Stimulated activated naive B cell treated with anti-CD40 and anti-IgM and Interleukin-4, amounts not matched to agents 10 μg/mL and 1 μg/mL and 100 μg/mL, for 72 hours (primary cell): ENCODE measurements at regions not wholly inside any gene's neighbourhood (a gene's known extent, or its start where the extent isn't known, plus 50 kb on each side); places are given as distances from the start of the nearest gene placed in this dataset.
"Not testable (repeated sequence)": the region's sequence is repeated elsewhere in the genome, so short reads cannot be mapped to it uniquely, and the experiment has no call there.

Source experiments
- ATAC-seq, 2 donors: fragments of 150-1000 bp; cut with Tn5 transposase; replicated peaks; 2 replicates each; pipeline ENCODE4 v1.10.0; 2021; ENCODE audit warnings: moderate library complexity in 1 of 2
- DNase-seq: peaks from one replicate; pipeline ENCODE4 v3.0.0; 2021
- H3K27ac Mint-ChIP-seq: one replicate; pipeline ENCODE4 v1.8.0; 2022; ENCODE audit warnings: mild to moderate bottlenecking, mixed read lengths
- H3K27me3 Mint-ChIP-seq, 2 donors: one replicate each; pipeline ENCODE4 v1.8.0; 2022; ENCODE audit warnings: mixed read lengths in 2 of 2
- H3K36me3 Mint-ChIP-seq, 2 donors: one replicate each; pipeline ENCODE4 v1.8.0; 2022; ENCODE audit warnings: mixed read lengths in 2 of 2, mild to moderate bottlenecking in 1 of 2
- H3K4me1 Mint-ChIP-seq, 2 donors: one replicate each; pipeline ENCODE4 v1.8.0; 2022; ENCODE audit warnings: mixed read lengths in 2 of 2, mild to moderate bottlenecking in 1 of 2
- H3K4me3 Mint-ChIP-seq, 2 donors: one replicate each; pipeline ENCODE4 v1.8.0; 2022; ENCODE audit warnings: mild to moderate bottlenecking in 2 of 2, mixed read lengths in 2 of 2, moderate library complexity in 1 of 2
- H3K9me3 Mint-ChIP-seq, 2 donors: one replicate each; pipeline ENCODE4 v1.8.0; 2022; ENCODE audit warnings: mixed read lengths in 2 of 2, mild to moderate bottlenecking in 1 of 2

DNA sequence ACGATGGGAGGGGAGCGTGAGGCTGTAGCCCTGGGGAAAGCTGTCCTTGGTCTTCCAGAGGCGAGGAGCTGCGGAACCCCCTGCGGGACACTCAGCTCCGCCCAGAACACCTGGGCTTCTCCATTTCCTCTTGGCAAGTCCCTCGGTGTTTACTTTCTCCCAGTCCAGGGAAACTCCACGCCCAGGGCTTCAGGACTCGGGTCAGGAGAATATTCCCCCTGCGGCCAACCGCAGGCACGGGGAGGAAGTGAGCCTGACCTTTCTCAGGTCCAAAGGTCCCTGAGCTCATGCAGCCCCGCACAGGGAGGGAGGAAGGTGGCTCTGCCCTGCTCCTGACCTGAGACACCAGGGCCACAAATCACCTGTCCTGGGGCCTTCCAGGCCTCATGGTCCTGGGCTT, 5435.9 kb upstream of the TPTE start:
- not testable (repeated sequence) for ATAC-seq, H3K27ac Mint-ChIP-seq, H3K4me1 Mint-ChIP-seq

DNA sequence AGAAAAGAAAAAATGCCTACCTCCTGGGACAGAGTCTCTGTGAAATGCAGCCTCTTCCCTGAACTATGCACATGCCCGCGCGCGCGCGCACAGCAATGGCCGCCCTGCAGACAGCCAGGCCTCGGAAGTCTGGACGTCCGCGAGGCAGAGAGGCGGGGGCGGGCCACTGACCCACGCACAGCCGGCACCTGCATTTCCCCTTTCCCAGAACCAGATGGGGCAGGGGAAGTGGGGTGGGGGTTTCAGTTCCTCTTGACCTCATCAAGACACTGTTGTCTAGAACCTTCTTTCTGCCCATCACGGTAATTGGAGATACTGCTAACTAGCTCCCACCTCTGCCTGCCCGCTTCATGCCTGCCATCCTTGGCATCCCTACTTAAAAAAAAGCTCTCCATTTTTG, 5435.0 kb upstream of the TPTE start:
- H3K27ac Mint-ChIP-seq, H3K27me3 Mint-ChIP-seq, H3K36me3 Mint-ChIP-seq, H3K4me3 Mint-ChIP-seq, H3K9me3 Mint-ChIP-seq, H3K4me1 Mint-ChIP-seq: not testable (repeated sequence)
- ATAC-seq (peak; percentile 74 to 84), DNase-seq (peak; percentile 35)

More for the DNA sequence above, 5435.9 kb upstream of the TPTE start:
- not testable (repeated sequence) for H3K27me3 Mint-ChIP-seq, DNase-seq, H3K9me3 Mint-ChIP-seq, H3K4me3 Mint-ChIP-seq, H3K36me3 Mint-ChIP-seq

DNA sequence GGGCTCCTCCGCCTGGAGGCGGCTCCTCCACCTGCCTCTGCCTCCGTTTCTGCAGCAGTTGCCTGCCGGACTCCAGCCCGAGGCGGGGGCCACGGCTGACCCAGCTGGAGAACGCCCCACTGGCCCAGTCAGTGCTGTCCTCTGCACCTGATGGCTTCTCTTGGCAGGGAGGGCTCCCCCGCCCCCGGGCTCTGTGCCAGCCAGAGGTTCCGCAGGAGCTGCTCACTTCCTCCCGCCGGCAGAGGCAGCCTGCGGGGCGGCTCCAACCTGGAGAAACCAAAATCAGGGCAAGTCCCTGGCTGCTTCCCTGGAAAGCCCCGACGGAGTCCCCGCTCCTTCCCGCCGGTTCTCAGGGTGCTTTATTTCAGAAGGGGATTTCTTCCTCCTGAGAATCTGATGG, 5432.6 kb upstream of the TPTE start:
- H3K27me3 Mint-ChIP-seq, H3K4me1 Mint-ChIP-seq, H3K36me3 Mint-ChIP-seq, DNase-seq, H3K9me3 Mint-ChIP-seq, H3K4me3 Mint-ChIP-seq, H3K27ac Mint-ChIP-seq: not testable (repeated sequence)
- ATAC-seq, result peak; percentile 38 to 45

DNA sequence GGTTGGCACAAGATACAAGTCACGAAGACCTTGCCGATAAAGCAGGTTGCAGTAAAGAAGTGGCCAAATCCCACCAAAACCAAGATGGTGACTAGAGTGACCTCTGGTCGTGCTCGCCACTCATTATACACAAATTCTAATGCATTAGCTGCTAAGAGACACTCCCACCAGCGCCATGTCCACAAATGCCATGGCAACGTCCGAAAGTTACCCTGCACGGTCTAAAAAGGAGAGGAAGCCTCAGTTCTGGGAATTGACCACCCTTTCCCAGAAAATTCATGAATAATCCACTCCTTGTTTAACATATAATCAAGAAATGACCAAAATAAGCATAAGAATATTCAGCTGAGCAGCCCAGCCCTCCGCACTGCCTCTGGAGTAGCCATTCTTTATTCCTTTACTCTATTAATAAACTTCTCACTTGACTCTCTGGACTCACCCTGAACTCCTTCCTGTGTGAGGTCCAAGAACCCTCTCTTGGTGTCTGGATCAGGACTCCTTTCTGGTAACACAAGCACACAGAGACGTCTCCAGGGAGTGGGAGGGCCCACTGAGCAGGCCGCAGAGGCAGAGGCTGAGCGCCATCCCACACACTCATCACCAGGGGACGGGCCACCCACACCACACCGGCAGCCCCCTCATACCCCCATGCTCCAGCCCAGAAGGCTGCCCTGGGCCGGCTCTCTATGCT, 5431.8 kb upstream of the TPTE start:
- H3K36me3 Mint-ChIP-seq, H3K9me3 Mint-ChIP-seq, H3K27me3 Mint-ChIP-seq, ATAC-seq, H3K4me1 Mint-ChIP-seq, H3K4me3 Mint-ChIP-seq, DNase-seq: not testable (repeated sequence)
- peak overlapping the region; percentile 71 for H3K27ac Mint-ChIP-seq

DNA sequence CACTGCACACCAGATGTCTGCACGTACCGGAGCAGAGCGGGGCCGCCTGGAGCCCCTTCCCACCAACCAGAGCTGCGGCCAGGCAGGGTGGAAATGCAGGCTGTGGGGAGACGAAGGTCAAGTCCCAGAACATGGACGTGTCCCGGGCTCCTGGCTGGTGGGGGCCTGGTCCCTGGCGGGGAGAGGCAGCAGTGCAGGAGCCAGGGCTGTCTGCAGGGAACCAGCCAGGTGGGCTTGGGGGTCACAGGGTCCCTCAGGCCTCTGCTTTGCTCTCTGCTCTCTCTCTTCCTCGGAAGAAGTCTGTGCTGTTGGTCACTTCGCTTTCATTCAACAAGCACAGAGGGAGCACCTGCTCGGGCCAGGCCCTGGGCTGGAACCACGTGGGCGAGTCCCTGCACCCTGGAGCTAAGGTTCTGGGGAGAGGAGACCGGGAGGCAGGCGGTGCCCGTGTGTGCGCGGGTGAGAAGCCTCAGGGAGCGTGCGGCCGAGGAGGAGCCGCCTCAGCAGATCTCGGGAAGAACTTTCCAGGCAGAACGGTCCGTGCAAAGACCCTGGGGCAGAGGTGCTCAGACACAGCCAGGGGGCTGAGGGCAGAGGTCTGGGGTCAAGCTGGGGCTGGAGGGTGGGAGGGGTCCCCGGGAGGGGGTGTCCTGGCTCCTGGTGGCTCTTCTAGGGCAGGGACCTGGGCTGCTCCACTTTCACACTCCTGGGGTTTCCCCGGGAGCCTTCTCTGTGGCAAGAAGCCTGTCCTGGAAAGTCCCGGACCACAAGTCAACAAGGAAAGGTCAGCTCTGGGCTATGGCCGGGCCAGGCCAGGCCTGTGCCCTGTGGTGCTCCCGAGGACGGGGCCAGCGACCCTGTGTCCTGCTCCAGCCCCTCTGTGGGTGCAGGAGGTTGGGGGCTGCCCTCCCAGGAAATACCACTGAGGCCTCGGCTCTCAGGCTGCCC, 5431.0 kb upstream of the TPTE start:
- H3K4me3 Mint-ChIP-seq, result not testable (repeated sequence)

DNA sequence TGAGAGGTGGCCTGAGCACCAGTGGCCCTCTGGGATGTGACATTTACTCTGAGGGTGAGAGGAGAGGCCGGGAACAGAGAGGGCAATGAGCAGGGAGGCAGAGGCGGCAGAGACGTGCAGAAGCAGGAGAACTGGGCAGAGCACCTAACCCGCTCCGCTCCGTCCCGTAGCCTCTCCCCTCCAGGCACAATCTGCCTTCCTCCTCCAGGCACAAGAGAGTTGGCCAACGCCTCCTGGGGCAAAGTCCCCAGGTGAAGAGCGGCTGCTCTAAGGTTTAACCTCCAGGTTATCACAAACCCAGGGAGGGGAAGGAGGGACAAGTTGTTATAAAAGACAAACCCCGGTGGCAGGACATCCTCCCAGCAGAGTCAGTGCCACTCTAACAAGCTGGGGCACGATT, 5430.1 kb upstream of the TPTE start:
- not testable (repeated sequence) for H3K27ac Mint-ChIP-seq, H3K27me3 Mint-ChIP-seq, H3K4me3 Mint-ChIP-seq, DNase-seq, H3K4me1 Mint-ChIP-seq, H3K36me3 Mint-ChIP-seq, ATAC-seq, H3K9me3 Mint-ChIP-seq

More for the DNA sequence above, 5431.0 kb upstream of the TPTE start:
- not testable (repeated sequence) for H3K36me3 Mint-ChIP-seq, DNase-seq, H3K9me3 Mint-ChIP-seq, H3K4me1 Mint-ChIP-seq, H3K27ac Mint-ChIP-seq, H3K27me3 Mint-ChIP-seq
- ATAC-seq, result peak in 1 of 2 donors; percentile 10

DNA sequence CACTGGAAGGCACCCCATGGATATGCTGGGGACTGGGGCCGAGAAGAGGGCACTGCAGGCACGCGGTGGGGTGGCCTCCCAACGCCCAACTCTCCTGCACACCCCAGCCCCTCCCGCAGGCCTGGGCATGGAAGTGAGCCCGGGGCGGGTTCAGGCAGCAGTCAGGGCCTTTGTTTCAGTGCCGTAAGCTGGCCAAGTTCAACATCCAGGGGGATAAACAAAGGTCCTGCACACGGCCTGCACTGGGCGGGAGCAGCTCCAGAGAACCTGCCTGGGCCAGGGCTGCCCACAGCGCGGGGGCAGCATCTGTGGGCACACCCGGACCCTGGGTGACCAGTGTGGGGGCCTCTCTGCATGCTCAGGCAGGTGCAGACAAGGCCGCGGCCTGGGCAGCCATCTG, 5425.8 kb upstream of the TPTE start:
- not testable (repeated sequence) for H3K36me3 Mint-ChIP-seq, ATAC-seq, DNase-seq, H3K4me1 Mint-ChIP-seq, H3K27me3 Mint-ChIP-seq, H3K27ac Mint-ChIP-seq, H3K4me3 Mint-ChIP-seq, H3K9me3 Mint-ChIP-seq

DNA sequence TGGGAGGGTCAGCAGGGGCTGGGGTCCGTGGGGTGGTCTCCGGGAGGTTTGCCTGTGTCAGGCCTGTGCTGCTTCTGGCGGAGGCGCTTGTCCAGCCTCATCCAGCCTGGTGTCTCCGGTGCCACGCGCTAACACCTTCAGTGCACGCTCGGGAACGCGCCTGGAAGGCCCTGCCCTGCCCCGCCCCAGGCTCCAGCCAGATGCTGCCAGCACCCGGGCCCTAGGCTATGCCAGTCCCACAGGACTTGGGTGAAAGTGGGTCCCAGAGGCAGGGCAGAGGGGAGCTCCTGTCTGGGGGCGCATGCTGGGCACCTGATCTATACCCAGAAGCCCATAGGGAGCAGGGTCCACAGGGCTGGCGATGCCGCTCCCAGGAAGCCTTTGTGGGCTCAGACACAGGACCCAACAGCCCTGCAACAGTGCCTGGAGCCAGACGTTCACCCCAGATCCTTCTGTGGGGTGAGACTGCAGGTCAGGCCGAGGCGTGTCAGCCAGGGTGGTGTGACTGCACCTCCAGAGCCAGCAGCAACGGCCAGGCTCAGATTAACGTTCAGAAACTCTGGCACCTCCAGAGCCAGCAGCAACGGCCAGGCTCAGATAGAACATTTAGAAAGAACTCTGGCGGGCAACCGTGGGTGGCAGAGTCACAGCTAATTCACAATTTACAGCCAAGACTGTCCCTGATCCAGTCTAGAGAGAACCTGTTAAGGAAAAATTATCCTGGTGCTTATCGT, 5423.2 kb upstream of the TPTE start:
- not testable (repeated sequence) for H3K36me3 Mint-ChIP-seq, DNase-seq, H3K4me1 Mint-ChIP-seq, H3K4me3 Mint-ChIP-seq, H3K27ac Mint-ChIP-seq, H3K27me3 Mint-ChIP-seq, ATAC-seq, H3K9me3 Mint-ChIP-seq

DNA sequence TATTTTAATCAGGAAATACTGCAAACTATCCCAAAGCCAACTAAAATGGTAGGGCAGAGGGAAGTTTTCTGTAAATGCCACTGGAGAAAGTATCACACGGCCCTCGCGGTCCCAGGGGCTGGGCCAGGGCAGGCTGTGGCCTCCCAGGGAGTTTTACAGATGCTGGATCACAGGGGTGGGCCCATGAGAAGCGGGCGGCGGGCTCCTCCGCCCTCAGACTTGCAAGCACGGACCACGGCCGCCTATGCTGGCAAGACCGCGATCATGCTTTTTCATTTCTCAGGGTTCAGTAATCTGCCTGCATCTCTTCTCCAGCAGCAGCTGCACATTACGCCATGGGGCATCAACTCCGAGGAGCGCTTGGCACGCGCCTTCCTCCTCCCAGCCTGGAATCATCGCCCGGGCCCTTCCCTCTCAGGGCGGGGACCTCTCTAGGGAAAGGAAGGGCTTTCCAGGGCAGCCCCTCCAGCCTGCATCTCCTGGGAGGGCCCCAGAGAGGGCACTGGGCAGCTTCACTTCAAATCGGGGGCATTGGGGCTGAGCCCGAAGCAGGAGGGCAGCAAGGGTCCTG, 5420.7 kb upstream of the TPTE start:
- not testable (repeated sequence) for H3K9me3 Mint-ChIP-seq, H3K27ac Mint-ChIP-seq, H3K4me3 Mint-ChIP-seq, H3K27me3 Mint-ChIP-seq, H3K36me3 Mint-ChIP-seq, DNase-seq
- ATAC-seq, result peak; percentile 15 to 19
- peaks cover 3 to 12% of the 10 kb centered on the region in 2 donors for H3K4me1 Mint-ChIP-seq

DNA sequence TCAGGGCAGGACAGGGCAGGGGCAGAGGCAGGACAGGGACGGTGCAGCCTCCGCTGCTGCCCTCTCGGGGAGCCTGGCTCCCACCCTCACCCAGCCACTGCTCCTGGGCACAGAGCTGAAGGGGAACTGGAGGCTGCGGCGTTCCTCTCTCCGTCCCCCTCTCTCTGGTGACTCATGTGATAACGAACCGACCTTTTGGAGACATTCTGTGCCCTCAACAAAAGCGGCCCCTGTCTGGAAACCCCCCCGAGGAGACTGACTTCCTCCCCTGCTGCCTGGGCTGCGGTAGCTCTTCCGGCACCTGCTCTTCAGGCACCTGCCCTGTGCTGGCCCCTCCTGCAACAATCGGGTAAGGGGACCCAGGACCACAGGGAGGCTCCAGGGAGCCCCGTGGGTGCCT, 5419.6 kb upstream of the TPTE start:
- peak; percentile 80 to 84 for ATAC-seq
- Mint-ChIP-seq H3K27ac (peak overlapping the region; percentile 92), H3K4me3 (peak overlapping the region; percentile 71 to 78), H3K4me1 (peaks cover 3 to 12% of the 10 kb centered on the region in 2 donors)
- H3K36me3 Mint-ChIP-seq, H3K9me3 Mint-ChIP-seq, H3K27me3 Mint-ChIP-seq: not testable (repeated sequence)
- DNase-seq, result peak; percentile 79

DNA sequence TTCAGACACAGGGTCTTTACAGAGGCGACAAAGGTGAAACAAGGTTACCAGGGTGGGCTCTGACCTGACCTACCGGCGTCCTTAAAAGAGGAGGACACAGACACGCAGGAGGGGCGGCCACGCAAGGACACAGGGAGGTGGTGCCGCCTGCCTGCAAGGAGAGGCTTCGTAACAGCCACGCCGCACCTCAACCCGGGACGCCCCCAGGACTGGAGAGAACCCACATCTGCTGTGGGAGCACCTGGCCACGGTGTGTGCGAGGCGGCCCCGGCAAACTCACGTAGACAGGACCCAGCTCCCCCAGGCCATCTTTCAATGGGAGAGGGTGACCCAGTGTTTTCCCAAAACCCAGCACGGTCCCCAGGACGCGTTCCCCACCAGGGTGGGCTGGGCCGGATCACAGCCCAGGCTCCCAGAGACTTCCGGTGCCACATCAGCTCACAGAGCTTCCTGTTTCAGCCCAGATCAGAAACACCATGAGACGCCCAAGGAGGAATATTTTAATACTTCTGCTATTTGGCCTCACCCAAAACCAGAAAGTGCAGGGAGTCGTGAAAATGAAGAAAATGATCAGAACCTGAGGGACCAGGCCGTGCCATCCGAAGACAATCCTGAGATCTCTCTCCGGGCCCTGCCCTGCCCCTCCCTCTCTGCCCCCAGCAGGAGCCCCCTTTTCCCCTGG, 5417.4 kb upstream of the TPTE start:
- not testable (repeated sequence) for DNase-seq, H3K36me3 Mint-ChIP-seq
- peak; percentile 12 to 14 for ATAC-seq

DNA sequence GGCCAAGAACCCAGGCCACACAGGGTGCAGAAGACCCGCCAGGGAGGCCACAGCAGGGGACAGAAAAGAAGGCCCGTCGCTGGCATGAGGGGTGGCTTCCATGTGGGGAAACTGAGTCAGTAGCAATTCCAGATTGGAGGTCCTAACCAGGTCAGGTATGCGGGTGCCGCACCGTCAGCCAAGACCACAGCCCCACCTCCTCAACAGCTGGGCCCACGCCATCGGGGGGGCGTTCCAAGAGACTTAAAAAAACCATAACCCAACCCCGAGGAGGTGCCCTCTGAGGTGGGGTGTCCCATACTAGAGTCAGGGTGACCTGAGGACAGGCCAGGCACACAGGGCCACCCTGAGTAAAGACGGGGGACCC, 5416.8 kb upstream of the TPTE start:
- H3K9me3 Mint-ChIP-seq, H3K27me3 Mint-ChIP-seq, ATAC-seq, H3K27ac Mint-ChIP-seq, DNase-seq, H3K36me3 Mint-ChIP-seq: not testable (repeated sequence)
- peaks cover 5 to 17% of the 10 kb centered on the region in 2 donors for H3K4me1 Mint-ChIP-seq
- H3K4me3 Mint-ChIP-seq, result peak overlapping the region in 1 of 2 donors; percentile 11

More for the DNA sequence above, 5417.4 kb upstream of the TPTE start:
- peak overlapping the region; percentile 75 to 84 for H3K4me3 Mint-ChIP-seq
- peaks cover 5 to 17% of the 10 kb centered on the region in 2 donors for H3K4me1 Mint-ChIP-seq
- H3K9me3 Mint-ChIP-seq, H3K27me3 Mint-ChIP-seq: not testable (repeated sequence)
- peak overlapping the region; percentile 92 for H3K27ac Mint-ChIP-seq

DNA sequence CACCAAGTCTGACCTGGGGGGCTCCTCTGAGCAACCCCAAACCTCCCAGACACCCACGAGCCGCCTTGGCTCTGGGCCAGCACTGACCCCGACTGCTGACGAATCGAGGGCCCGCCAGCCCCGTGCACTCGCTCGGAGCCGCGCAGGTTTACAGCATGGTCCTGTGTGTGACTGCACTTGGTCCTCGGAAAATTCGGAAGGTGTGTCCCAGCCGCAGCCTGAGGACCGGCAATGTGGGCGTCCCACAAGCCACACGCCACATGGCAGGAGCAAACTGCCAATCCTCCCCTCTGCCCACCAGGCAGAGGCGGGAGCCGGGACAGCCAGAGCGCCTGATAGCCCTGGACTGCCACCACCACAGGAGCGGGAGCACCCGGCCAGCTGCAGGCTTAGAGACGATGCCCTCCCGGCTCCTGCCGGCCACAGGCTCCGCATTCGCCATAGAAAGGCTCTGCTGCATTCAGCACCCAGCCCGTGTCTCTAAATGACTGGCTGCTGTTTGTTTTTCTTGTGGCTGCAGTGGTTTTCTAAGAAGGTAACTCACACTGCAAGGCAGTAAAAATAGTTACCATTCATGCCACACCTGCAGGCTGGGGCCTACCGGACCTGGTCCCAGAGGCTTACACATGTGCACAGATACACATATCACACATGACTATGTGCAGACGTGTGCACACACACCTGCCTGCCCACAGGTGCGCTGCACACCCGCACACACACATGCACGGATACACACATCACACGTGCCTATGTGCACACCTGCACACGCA, 5415.3 kb upstream of the TPTE start:
- H3K27me3 Mint-ChIP-seq, H3K36me3 Mint-ChIP-seq, H3K9me3 Mint-ChIP-seq, H3K27ac Mint-ChIP-seq, H3K4me3 Mint-ChIP-seq, DNase-seq: not testable (repeated sequence)
- ATAC-seq, result peak; percentile 46 to 51
- peaks cover 5 to 17% of the 10 kb centered on the region in 2 donors for H3K4me1 Mint-ChIP-seq
